ENCODE measurements at regions not wholly inside any gene's neighbourhood (a gene's known extent, or its start where the extent isn't known, plus 50 kb on each side); places are given as distances from the start of the nearest gene placed in this dataset.

- TF ChIP-seq CTCF (IDR thresholded peaks at IDR 0.05 in 2 of 3, conservative IDR thresholded peaks at IDR 0.05 in 1 of 3; ENCODE audit: borderline replicate concordance in 1 of 3, insufficient read depth in 1 of 3, low read depth in 2 of 3, low read length in 2 of 3) (no peak), ZNF274 (IDR thresholded peaks at IDR 0.05; ENCODE audit: low read depth, low read length) (no peak), TCF7L2 (IDR thresholded peaks at IDR 0.05; ENCODE audit: borderline replicate concordance, extremely low read depth, insufficient read depth, insufficient read length) (no peak), MAX (IDR thresholded peaks at IDR 0.05) (no peak)
Measured at GRCh38 chr6:157761331-157761921, 61.6 kb upstream of the SNX9 start (continued).

- no peaks in the 10 kb centered on the region for H3K9me3 ChIP-seq (ENCODE audit: control insufficient read depth in 1 of 2, insufficient read depth in 1 of 2, low read depth in 1 of 2, low read length in 2 of 2)
- CTCF ChIA-PET: interaction anchor here (6.5 kb wide), 1 partner anchor 111 kb away, joined by 31 read pairs; no protein-coding TSS in a partner anchor
- H3K27me3 ChIP-seq (ENCODE audit: insufficient read depth, low read length): no peaks in the 10 kb centered on the region
- no peaks in the 10 kb centered on the region for H3K9me2 ChIP-seq (ENCODE audit: insufficient read depth)
- H4K20me1 ChIP-seq (ENCODE audit: insufficient read depth): no peaks in the 10 kb centered on the region
- RAD21 ChIA-PET (ENCODE audit: low non-redundant PET in 1 of 2, low total read pairs in 2 of 2, uncharacterized antibody in 2 of 2, unreplicated experiment in 2 of 2): no interaction called here
- H3K4me1 ChIP-seq (ENCODE audit: control insufficient read depth in 1 of 2, insufficient read depth in 2 of 2, low read length in 2 of 2): peaks cover 48 to 82% of the 10 kb centered on the region in 2 experiments
- H3K4me2 ChIP-seq (ENCODE audit: low read length): peak overlapping the region; percentile 62
- H3K36me3 ChIP-seq (ENCODE audit: control insufficient read depth in 1 of 2, insufficient read depth in 2 of 2, low read length in 2 of 2): no peaks in the 10 kb centered on the region
- no peak overlapping the region for H3K27ac ChIP-seq (ENCODE audit: low read depth, low read length)
- peak overlapping the region; percentile 63; the same call in 1 of the 2 replicates for H3K9ac ChIP-seq (ENCODE audit: low read length)
- DNase-seq (ENCODE audit: low read depth, low spot score) (no peak), ATAC-seq (no peak)
- POLR2A ChIA-PET: no interaction called here
- no peak overlapping the region for H2AFZ ChIP-seq (ENCODE audit: low read depth, low read length, poor library complexity, severe bottlenecking)
- no peaks in the 10 kb centered on the region for H3K79me2 ChIP-seq (ENCODE audit: insufficient read depth, low read length)
- H3K4me3 ChIP-seq (replicated peaks in 1 of 2; ENCODE audit: low read depth in 1 of 2, low read length in 2 of 2): no peak overlapping the region
- intact Hi-C loops (cut with micrococcal nuclease): loop anchor here (2.0 to 5.0 kb wide), 4 partner anchors 60 to 311 kb away; partner anchors contain the start of genes SNX9 and SYNJ2
- no peak for TF ChIP-seq ATF3 (IDR thresholded peaks at IDR 0.05)
- TF ChIP-seq FOSL1 (IDR thresholded peaks at IDR 0.05; ENCODE audit: low read depth): no peak
- TF ChIP-seq POLR2AphosphoS5 (IDR thresholded peaks at IDR 0.05; ENCODE audit: low read depth, low read length): no peak
- TF ChIP-seq EGR1 (IDR thresholded peaks at IDR 0.05; ENCODE audit: low read depth): no peak
- no peak for TF ChIP-seq JUND (IDR thresholded peaks at IDR 0.05)
- no peak for TF ChIP-seq EZH2 (IDR thresholded peaks at IDR 0.05)
- TF ChIP-seq ZFX (IDR thresholded peaks at IDR 0.05): no peak
- TF ChIP-seq ELF1 (IDR thresholded peaks at IDR 0.05; ENCODE audit: borderline replicate concordance, low read depth): no peak
- no peak for TF ChIP-seq SP1 (IDR thresholded peaks at IDR 0.05; ENCODE audit: low read depth)
- TF ChIP-seq EZH2phosphoT487 (IDR thresholded peaks at IDR 0.05; ENCODE audit: borderline replicate concordance): no peak
- TF ChIP-seq REST (IDR thresholded peaks at IDR 0.05; ENCODE audit: low read depth): no peak
- no peak for TF ChIP-seq CTCF (IDR thresholded peaks at IDR 0.05 in 2 of 3, conservative IDR thresholded peaks at IDR 0.05 in 1 of 3; ENCODE audit: borderline replicate concordance in 1 of 3, insufficient read depth in 1 of 3, low read depth in 2 of 3, low read length in 2 of 3)
- no peak for TF ChIP-seq RAD21 (IDR thresholded peaks at IDR 0.05; ENCODE audit: low read depth)
- no peak for TF ChIP-seq ZNF274 (IDR thresholded peaks at IDR 0.05; ENCODE audit: low read depth, low read length)
- TF ChIP-seq TCF7L2 (IDR thresholded peaks at IDR 0.05; ENCODE audit: borderline replicate concordance, extremely low read depth, insufficient read depth, insufficient read length): no peak
- no peak for TF ChIP-seq SRF (IDR thresholded peaks at IDR 0.05; ENCODE audit: low read depth)
- no TSS peak for BruUV-seq (replicated peaks)
Measured at GRCh38 chr6:157761926-157762325, 61.1 kb upstream of the SNX9 start.

All from HCT116 (cell line).